Mucosa of stomach (tissue), 1 donor: ENCODE measurements at regions not wholly inside any gene's neighbourhood (a gene's known extent, or its start where the extent isn't known, plus 50 kb on each side); places are given as distances from the start of the nearest gene placed in this dataset.

Experiments
- H3K27me3 ChIP-seq: one replicate; pipeline ENCODE4 v1.7.0; 2013; ENCODE audit warnings: mild to moderate bottlenecking, low read length; ENCODE audit not compliant: control insufficient read depth, insufficient read depth
- H3K36me3 ChIP-seq: one replicate; pipeline ENCODE4 v1.7.0; 2013; ENCODE audit warnings: low read length; ENCODE audit not compliant: control insufficient read depth, insufficient read depth
- H3K4me1 ChIP-seq: one replicate; pipeline ENCODE4 v1.7.0; 2013; ENCODE audit warnings: mild to moderate bottlenecking, low read length; ENCODE audit not compliant: control insufficient read depth, insufficient read depth
- H3K4me3 ChIP-seq: one replicate; pipeline ENCODE4 v1.7.0; 2013; ENCODE audit warnings: low read length
- H3K9ac ChIP-seq: one replicate; pipeline ENCODE4 v1.7.0; 2013; ENCODE audit warnings: mild to moderate bottlenecking, low read length, moderate library complexity
- H3K9me3 ChIP-seq: one replicate; pipeline ENCODE4 v1.7.0; 2013; ENCODE audit warnings: mild to moderate bottlenecking, low read length, moderate library complexity; ENCODE audit not compliant: control insufficient read depth
- donor health status: Pancreatic carcinoma.

- no peaks in the 10 kb centered on the region for H3K27me3 ChIP-seq
- H3K36me3 ChIP-seq, result no peaks in the 10 kb centered on the region
- H3K9ac ChIP-seq, result no peak overlapping the region
- H3K9me3 ChIP-seq, result no peaks in the 10 kb centered on the region
- H3K4me1 ChIP-seq, result no peaks in the 10 kb centered on the region
- no peak overlapping the region for H3K4me3 ChIP-seq
Observed at GRCh38 chr6:14337152-14337551, 219.6 kb downstream of the CD83 start.

DNA sequence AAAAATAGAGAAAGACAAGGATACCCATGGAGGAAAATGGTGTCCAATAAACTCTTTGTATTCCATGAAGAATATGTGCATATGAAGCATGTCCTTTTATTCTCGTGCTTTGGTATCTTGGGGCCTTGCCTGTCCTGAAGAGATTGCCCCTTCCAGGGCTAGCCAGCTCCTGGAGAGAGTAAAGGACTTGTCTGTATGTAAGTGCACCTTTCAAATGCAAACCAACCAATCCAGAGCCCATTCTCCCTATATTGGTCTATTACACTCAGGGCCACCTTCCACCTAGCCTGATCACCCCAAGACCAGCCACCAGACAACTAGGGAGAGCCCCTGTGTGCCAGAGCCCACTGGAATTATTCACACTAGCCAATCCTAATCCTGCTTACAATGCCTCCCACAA, 221.6 kb downstream of the CD83 start:
- Histone ChIP-seq H3K4me3 (no peak overlapping the region), H3K9ac (no peak overlapping the region), H3K9me3 (no peaks in the 10 kb centered on the region), H3K4me1 (no peaks in the 10 kb centered on the region), H3K36me3 (no peaks in the 10 kb centered on the region), H3K27me3 (no peaks in the 10 kb centered on the region)

DNA sequence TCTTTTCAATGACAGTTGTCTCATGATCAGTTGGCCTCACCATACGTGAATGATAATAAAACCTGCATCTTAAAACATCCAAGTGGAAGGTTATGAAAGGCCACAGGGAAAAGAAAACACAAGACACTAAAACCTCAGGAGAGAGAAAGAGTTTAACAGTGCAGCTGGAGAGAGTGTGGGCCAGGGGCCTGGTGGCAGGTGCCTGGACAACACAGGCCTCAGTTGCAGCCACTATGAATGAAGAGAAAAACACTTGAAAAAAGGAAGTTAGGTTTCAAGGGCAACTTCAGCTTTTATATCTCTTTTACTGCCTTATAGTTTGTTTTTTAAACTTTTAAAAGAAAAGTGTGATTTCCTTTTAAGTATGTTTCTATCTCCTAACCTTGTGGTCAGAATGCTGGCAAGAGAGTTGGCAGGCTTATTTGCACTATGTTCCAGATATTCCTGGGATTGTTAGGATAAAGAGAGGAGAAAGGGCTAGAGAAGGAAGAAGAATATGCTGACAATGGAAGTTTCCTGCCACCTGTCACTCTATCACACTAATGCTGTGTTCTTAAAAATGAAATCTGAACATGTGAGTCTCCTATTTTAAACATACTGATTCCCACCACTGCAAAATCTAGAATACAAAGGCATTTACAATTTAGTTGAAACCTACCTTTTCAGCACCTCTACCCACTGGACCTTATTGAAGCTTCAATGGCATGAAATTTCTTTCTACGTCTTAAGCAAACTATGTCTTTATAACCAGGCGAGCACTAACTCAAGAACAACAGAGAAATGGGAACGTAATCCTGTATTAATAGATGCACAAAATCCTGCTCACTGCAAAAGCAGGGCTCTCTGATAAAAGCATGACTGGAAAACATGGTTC, 222.4 kb downstream of the CD83 start:
- Histone ChIP-seq H3K27me3 (no peaks in the 10 kb centered on the region), H3K9ac (no peak overlapping the region), H3K4me3 (no peak overlapping the region), H3K4me1 (no peaks in the 10 kb centered on the region), H3K9me3 (no peaks in the 10 kb centered on the region), H3K36me3 (no peaks in the 10 kb centered on the region)

- Histone ChIP-seq H3K4me1 (no peaks in the 10 kb centered on the region), H3K4me3 (no peak overlapping the region), H3K9me3 (no peaks in the 10 kb centered on the region), H3K9ac (no peak overlapping the region), H3K27me3 (no peaks in the 10 kb centered on the region), H3K36me3 (no peaks in the 10 kb centered on the region)
Observed at GRCh38 chr6:14344486-14344885, 226.9 kb downstream of the CD83 start.

GRCh38 chr6:14348389-14348788, 230.8 kb downstream of the CD83 start:
- Histone ChIP-seq H3K4me3 (no peak overlapping the region), H3K4me1 (no peaks in the 10 kb centered on the region), H3K27me3 (no peaks in the 10 kb centered on the region), H3K9me3 (no peaks in the 10 kb centered on the region), H3K36me3 (no peaks in the 10 kb centered on the region), H3K9ac (no peak overlapping the region)

GRCh38 chr6:14349507-14349906, 231.9 kb downstream of the CD83 start:
- no peak overlapping the region for H3K4me3 ChIP-seq
- H3K9me3 ChIP-seq, result no peaks in the 10 kb centered on the region
- H3K36me3 ChIP-seq, result no peaks in the 10 kb centered on the region
- H3K4me1 ChIP-seq, result no peaks in the 10 kb centered on the region
- H3K9ac ChIP-seq, result no peak overlapping the region
- no peaks in the 10 kb centered on the region for H3K27me3 ChIP-seq

- H3K36me3 ChIP-seq, result no peaks in the 10 kb centered on the region
Observed at GRCh38 chr6:14350210-14350609, 232.6 kb downstream of the CD83 start.

DNA sequence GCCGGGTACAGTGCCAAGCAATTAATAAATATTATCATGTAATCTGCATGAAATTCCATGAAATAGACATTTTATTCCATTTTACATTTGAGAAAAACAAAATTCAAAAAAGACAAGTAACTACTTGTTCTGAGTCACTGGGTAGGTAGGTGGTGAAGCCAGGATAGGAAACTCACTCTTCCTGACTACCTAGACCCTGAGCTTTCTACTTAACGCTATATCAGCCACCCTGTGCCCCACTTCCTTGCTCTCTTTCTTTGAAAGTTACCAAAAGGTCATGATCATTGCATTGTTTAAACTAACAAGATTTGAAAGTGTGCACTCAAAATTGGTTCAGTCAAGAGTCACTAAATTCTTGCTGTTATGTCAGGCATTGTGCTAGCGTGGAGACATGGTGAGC, 235.7 kb downstream of the CD83 start:
- no peak overlapping the region for H3K9ac ChIP-seq
- no peak overlapping the region for H3K4me3 ChIP-seq
- no peaks in the 10 kb centered on the region for H3K27me3 ChIP-seq
- H3K4me1 ChIP-seq, result peaks cover 7% of the 10 kb centered on the region
- no peaks in the 10 kb centered on the region for H3K9me3 ChIP-seq
- no peaks in the 10 kb centered on the region for H3K36me3 ChIP-seq

More at GRCh38 chr6:14350210-14350609, 232.6 kb downstream of the CD83 start:
- Histone ChIP-seq H3K9me3 (no peaks in the 10 kb centered on the region), H3K4me3 (no peak overlapping the region), H3K27me3 (no peaks in the 10 kb centered on the region), H3K4me1 (peaks cover 5% of the 10 kb centered on the region), H3K9ac (no peak overlapping the region)

DNA sequence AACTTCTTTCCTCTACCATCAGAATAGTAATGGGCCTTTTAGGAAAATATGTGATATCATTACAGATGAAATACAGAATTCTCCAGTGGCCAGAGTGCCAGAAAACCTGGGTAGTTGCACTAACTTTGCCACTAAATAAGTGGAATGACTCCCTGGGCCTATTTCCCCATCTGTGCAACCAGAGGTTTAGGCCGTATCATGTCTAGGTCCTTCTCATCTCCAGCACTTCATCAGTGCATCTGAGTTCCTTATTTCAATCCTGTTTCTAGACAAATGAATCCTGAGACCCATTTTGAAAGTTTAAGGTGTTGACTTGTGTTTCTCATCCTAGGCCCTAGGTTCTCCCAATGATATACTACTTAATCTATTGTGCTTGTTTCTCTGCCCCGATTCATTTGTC, 236.2 kb downstream of the CD83 start:
- no peaks in the 10 kb centered on the region for H3K36me3 ChIP-seq
- no peaks in the 10 kb centered on the region for H3K9me3 ChIP-seq
- no peaks in the 10 kb centered on the region for H3K27me3 ChIP-seq
- H3K4me3 ChIP-seq, result no peak overlapping the region
- H3K4me1 ChIP-seq, result peaks cover 7% of the 10 kb centered on the region
- no peak overlapping the region for H3K9ac ChIP-seq

DNA sequence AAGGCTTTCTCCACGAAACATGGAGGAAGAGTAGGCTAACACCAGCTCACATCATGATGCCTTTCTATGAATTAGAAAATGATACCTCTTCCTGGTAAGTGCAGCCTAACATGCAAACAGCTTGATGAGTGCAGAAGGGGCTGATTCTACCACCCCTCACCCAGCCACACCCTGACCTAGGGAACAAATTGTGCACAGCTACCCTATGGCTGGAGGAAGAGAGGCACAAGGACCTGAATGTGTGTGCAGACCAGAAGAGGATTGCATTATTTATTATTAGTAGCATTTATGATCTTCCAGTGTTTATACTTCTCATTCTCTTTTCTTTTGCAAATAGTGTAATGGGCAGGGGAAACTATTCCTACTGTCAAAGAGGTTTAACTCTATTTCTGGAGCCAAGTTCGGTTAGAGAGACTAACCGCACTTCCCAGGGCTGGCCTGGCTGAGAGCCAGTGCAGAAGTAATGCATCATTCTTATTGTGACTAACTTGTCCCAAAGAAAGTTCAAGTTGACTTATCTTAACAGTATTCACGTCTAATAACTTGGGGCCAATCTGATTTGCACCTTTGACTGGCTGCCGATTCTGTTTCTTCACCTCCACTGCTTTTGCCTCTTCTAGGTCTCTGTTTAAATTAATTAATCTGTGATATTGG, 237.5 kb downstream of the CD83 start:
- H3K4me1 ChIP-seq, result peaks cover 7% of the 10 kb centered on the region
- H3K4me3 ChIP-seq, result no peak overlapping the region
- H3K36me3 ChIP-seq, result no peaks in the 10 kb centered on the region
- H3K27me3 ChIP-seq, result no peaks in the 10 kb centered on the region
- no peaks in the 10 kb centered on the region for H3K9me3 ChIP-seq
- H3K9ac ChIP-seq, result no peak overlapping the region

DNA sequence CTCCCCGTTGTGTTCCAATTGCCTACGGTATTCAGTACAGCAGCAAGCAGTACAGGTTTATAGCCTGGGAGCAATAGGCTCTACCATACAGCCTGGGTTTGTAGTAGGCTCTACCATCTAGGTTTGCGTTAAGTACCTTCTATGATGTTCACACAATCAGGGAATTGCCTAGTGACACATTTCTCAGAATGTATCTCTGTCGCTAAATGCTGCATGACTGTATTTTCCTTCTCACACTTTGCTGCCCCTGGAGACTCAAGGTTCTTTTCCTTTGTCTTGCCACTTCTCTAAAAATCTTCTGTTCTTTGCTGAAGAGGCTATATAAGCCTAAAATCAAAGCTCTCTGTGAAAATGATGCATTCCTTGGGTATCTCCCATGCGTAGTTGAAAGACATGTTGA, 241.9 kb downstream of the CD83 start:
- no peaks in the 10 kb centered on the region for H3K36me3 ChIP-seq
- H3K27me3 ChIP-seq, result no peaks in the 10 kb centered on the region
- H3K9ac ChIP-seq, result no peak overlapping the region
- H3K4me1 ChIP-seq, result peaks cover 7% of the 10 kb centered on the region
- no peak overlapping the region for H3K4me3 ChIP-seq
- H3K9me3 ChIP-seq, result no peaks in the 10 kb centered on the region

DNA sequence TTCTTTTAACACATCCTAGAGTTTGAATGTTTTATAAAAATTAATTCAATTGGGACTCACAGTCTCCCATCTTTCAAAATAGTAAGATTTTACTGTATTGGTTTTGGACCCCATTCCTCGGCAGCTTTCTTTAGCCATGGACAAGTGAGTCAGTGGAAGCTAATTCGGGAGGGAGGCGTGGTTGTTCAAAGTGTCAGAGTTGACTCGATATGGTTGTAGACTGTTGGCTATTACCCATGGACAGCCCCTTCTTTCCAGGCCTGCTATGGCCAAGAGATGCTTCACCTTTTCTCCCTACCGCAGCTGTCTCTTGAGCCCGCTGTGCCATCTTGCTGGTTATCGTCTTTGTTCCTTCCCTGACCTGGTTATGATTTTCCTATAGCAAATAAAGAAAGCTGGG, 243.0 kb downstream of the CD83 start:
- Histone ChIP-seq H3K4me3 (no peak overlapping the region), H3K36me3 (no peaks in the 10 kb centered on the region), H3K27me3 (no peaks in the 10 kb centered on the region), H3K9me3 (no peaks in the 10 kb centered on the region), H3K9ac (no peak overlapping the region), H3K4me1 (no peaks in the 10 kb centered on the region)
